Stomach (tissue), 8 donors: ENCODE measurements at regions not wholly inside any gene's neighbourhood (a gene's known extent, or its start where the extent isn't known, plus 50 kb on each side); places are given as distances from the start of the nearest gene placed in this dataset.
"Not testable (repeated sequence)": the region's sequence is repeated elsewhere in the genome, so short reads cannot be mapped to it uniquely, and the experiment has no call there.

Experiments used
- DNase-seq, 2 donors: peaks; one replicate each; pipeline versions ENCODE4 v3.0.0 to v3.0.0-alpha.2; 2013 to 2019
- H3K27ac ChIP-seq, 5 donors: fragments of 200-600 bp in 4 of 5; sonication (generic) in 4 of 5; one replicate each; pipeline ENCODE4 v1.5.1; 2013 to 2019; ENCODE audit warnings: mild to moderate bottlenecking in 1 of 5, moderate library complexity in 1 of 5
- H3K27me3 ChIP-seq, 3 donors: fragments of 200-600 bp; sonication (generic); one replicate each; pipeline ENCODE4 v1.5.1; 2017 to 2019; ENCODE audit warnings: mixed run types in 1 of 3
- H3K36me3 ChIP-seq, 4 donors: fragments of 200-600 bp; sonication (generic); 1 replicate in 3 of 4; 2 replicates in 1 of 4; pipeline ENCODE4 v1.5.1; 2016 to 2019
- H3K4me1 ChIP-seq, 4 donors: fragments of 200-600 bp; sonication (generic); one replicate each; pipeline ENCODE4 v1.5.1; 2016 to 2019
- H3K4me3 ChIP-seq, 4 donors: fragments of 200-600 bp; sonication (generic) in 3 of 4; one replicate each; pipeline ENCODE4 v1.5.1; 2016 to 2019; ENCODE audit warnings: mild to moderate bottlenecking in 1 of 4
- H3K9me3 ChIP-seq, 4 donors: fragments of 200-600 bp; sonication (generic); one replicate each; pipeline ENCODE4 v1.5.1; 2016 to 2019
- EP300 ChIP-seq: sonication (generic); formaldehyde crosslinking; IDR thresholded peaks from one replicate; pipeline ENCODE4 v1.6.1; 2017; ENCODE audit warnings: antibody characterized with exemption
- POLR2A ChIP-seq, 4 donors: fragments of 450-650 bp; IDR thresholded peaks; one replicate each; pipeline ENCODE4 v1.6.1; 2016; ENCODE audit warnings: antibody characterized with exemption in 4 of 4, control low read depth in 2 of 4, mild to moderate bottlenecking in 1 of 4, moderate library complexity in 1 of 4
- POLR2AphosphoS5 ChIP-seq, 3 donors: sonication (generic); formaldehyde crosslinking; IDR thresholded peaks; one replicate each; pipeline ENCODE4 v1.6.1; 2016; ENCODE audit warnings: antibody characterized with exemption in 3 of 3
- WGBS, 5 donors: extraction: QIAGEN DNeasy Blood & Tissue Kit in 3 of 5; methylation state at CpG; one replicate each; pipeline versions ENCODE4 v1.1.5 to v1.1.7; 2013 to 2018; 5-methylcytosine and 5-hydroxymethylcytosine counted together
- intact Hi-C: fragments of 100-400 bp; cut with DNase I; formaldehyde crosslinking; loops from one replicate; pipeline ENCODE4 v1.15.1; 2023; ENCODE audit warnings: low total_unique reads
- TF ChIP-seq, protein P1 (sequence below), 7 experiments: fragments of 450-650 bp in 4 of 7; fragments of 200-600 bp in 3 of 7; sonication (generic) in 3 of 7; IDR thresholded peaks; one replicate each; pipeline ENCODE4 v1.5.1; 2016 to 2019; ENCODE audit warnings: antibody characterized with exemption in 7 of 7, control low read depth in 2 of 7, mild to moderate bottlenecking in 1 of 7
- donor health status: healthy with polysubstance abuse.
- donor health status: Bipolar disorder and iron deficiency.
- donor health status: healthy.

DNA sequence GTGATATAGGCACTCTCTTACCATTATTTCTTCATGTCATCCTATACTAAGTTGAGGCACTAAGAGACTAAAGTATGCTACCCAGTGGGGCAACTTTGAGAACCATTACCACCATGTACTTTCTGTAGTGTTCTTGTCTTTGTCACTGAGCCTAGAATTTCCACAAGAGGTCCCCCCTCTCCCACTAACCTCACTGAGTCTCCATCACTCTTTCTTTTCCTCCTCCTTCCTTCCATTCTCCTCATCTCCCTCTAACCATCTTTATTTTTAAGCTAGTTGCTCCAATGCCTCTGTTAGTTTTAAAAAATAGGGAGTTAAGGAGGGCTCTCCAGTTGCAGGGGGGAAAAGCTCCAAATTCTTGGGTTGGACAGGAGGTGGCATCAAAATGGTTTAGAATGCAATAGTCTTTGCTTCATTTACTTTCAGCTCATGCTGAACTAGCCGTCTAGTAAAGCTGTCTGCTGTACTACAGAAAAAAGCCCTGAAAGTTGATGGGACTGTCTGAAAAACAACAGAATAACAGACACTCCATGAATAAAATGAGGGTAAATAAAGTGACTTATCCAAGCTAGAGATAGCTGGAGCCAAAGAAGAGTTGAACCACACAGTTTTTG, 85.1 kb upstream of the MYRIP start:
- TF ChIP-seq, protein P1, sequence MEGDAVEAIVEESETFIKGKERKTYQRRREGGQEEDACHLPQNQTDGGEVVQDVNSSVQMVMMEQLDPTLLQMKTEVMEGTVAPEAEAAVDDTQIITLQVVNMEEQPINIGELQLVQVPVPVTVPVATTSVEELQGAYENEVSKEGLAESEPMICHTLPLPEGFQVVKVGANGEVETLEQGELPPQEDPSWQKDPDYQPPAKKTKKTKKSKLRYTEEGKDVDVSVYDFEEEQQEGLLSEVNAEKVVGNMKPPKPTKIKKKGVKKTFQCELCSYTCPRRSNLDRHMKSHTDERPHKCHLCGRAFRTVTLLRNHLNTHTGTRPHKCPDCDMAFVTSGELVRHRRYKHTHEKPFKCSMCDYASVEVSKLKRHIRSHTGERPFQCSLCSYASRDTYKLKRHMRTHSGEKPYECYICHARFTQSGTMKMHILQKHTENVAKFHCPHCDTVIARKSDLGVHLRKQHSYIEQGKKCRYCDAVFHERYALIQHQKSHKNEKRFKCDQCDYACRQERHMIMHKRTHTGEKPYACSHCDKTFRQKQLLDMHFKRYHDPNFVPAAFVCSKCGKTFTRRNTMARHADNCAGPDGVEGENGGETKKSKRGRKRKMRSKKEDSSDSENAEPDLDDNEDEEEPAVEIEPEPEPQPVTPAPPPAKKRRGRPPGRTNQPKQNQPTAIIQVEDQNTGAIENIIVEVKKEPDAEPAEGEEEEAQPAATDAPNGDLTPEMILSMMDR (IDR thresholded peaks at IDR 0.05): peak in 4 of 7 experiments; percentile 20 to 65 (median 38)
- TF ChIP-seq POLR2A (IDR thresholded peaks at IDR 0.05): no peak
- Histone ChIP-seq H3K4me3 (no peak overlapping the region), H3K4me1 (no peaks in the 10 kb centered on the region), H3K27me3 (no peaks in the 10 kb centered on the region), H3K9me3 (no peaks in the 10 kb centered on the region), H3K27ac (no peak overlapping the region), H3K36me3 (no peaks in the 10 kb centered on the region)
- DNase-seq: peak in 1 of 2 donors; percentile 21
- intact Hi-C loops: loop anchor here (10.0 kb wide), 1 partner anchor 450 kb away; no protein-coding TSS in a partner anchor
- WGBS, 5 donors: 23 to 32% (median 26%) methylated on average over 1 of the region's 1 CpG

DNA sequence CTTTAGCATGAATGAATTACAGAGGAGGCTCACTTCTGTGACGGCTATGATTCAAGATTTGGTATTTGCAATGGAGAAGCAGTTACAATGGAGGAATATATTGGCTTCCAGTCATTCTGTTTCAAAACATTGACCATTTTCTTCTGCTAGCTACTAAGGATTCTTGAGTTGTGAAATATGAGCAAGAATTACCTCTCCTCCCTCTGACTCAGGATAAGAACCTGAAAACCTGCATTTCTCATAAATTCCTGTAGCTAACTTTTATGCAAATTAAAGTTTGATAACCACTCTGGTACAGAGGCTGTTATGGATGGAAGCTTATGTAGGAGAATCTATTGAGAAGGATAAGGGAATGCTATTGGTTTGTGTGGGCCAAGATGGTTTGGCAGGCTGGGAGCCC, 84.1 kb upstream of the MYRIP start:
- no peaks in the 10 kb centered on the region for H3K4me1 ChIP-seq
- intact Hi-C loops: loop anchor here (10.0 kb wide), 1 partner anchor 449 kb away; no protein-coding TSS in a partner anchor
- WGBS, 5 donors: 83 to 100% (median 97%) methylated on average over 1 of the region's 1 CpG
- no peak for DNase-seq
- H3K4me3 ChIP-seq: no peak overlapping the region
- H3K36me3 ChIP-seq: no peaks in the 10 kb centered on the region
- TF ChIP-seq POLR2A (IDR thresholded peaks at IDR 0.05) (no peak), EP300 (no peak), POLR2AphosphoS5 (IDR thresholded peaks at IDR 0.05) (no peak)
- TF ChIP-seq, protein P1 (IDR thresholded peaks at IDR 0.05): no peak
- H3K9me3 ChIP-seq: no peaks in the 10 kb centered on the region
- no peak overlapping the region for H3K27ac ChIP-seq
- H3K27me3 ChIP-seq: no peaks in the 10 kb centered on the region

DNA sequence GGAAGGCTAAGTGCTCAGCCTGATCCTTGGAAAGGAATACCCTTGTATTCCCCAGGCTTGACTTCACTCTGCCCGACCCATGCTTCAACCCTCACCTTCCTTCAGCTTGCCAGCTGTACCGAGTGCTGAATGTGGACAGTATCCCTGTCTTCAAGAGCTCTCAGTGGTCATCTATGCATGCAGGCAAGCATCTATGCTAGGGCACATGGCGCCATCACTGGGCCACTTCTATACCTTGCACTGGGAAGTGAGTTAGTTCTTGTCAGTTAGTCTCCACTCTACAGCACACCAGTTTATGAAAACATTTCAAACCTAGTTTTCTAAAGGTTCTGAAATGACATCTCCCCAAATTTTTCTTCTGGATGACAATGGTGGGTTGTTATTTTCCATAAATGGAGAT, 82.0 kb upstream of the MYRIP start:
- intact Hi-C loops: loop anchor here (10.0 kb wide), 1 partner anchor 447 kb away; no protein-coding TSS in a partner anchor
- Histone ChIP-seq H3K4me3 (no peak overlapping the region), H3K9me3 (no peaks in the 10 kb centered on the region), H3K27me3 (no peaks in the 10 kb centered on the region), H3K4me1 (no peaks in the 10 kb centered on the region), H3K27ac (no peak overlapping the region), H3K36me3 (no peaks in the 10 kb centered on the region)
- 59 to 80% (median 72%) methylated on average over 3 of the region's 3 CpGs for WGBS, 5 donors
- TF ChIP-seq POLR2A (IDR thresholded peaks at IDR 0.05) (no peak), EP300 (no peak), POLR2AphosphoS5 (IDR thresholded peaks at IDR 0.05) (no peak)
- TF ChIP-seq, protein P1 (IDR thresholded peaks at IDR 0.05): no peak
- DNase-seq: no peak

DNA sequence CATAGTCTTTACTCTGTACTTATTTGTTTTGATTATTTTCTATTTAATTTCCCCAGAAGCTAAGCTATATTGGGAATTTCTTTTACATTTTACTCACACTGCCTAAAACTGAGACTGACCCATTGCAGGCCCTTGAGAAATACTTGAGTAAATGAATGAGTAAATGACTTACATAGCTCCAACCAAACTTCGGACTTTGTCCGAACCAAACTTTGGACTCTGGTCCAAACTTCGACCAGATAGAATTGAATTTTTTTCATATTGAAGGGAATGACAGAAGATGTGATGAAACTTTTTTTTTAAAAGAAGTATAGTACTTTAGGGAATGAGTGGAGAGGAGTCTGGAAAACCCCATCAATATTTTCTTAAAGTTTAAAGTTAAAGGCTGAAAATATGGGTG, 75.6 kb upstream of the MYRIP start:
- TF ChIP-seq, protein P1 (IDR thresholded peaks at IDR 0.05): no peak
- TF ChIP-seq POLR2AphosphoS5 (IDR thresholded peaks at IDR 0.05): no peak
- TF ChIP-seq POLR2A (IDR thresholded peaks at IDR 0.05): no peak
- no peak for TF ChIP-seq EP300
- intact Hi-C loops: no loop called here
- no peak overlapping the region for H3K4me3 ChIP-seq
- no peaks in the 10 kb centered on the region for H3K36me3 ChIP-seq
- H3K27me3 ChIP-seq: no peaks in the 10 kb centered on the region
- H3K27ac ChIP-seq: no peak overlapping the region
- DNase-seq: no peak
- no peaks in the 10 kb centered on the region for H3K4me1 ChIP-seq
- H3K9me3 ChIP-seq: no peaks in the 10 kb centered on the region
- WGBS, 5 donors: 87 to 95% (median 93%) methylated on average over 3 of the region's 3 CpGs

DNA sequence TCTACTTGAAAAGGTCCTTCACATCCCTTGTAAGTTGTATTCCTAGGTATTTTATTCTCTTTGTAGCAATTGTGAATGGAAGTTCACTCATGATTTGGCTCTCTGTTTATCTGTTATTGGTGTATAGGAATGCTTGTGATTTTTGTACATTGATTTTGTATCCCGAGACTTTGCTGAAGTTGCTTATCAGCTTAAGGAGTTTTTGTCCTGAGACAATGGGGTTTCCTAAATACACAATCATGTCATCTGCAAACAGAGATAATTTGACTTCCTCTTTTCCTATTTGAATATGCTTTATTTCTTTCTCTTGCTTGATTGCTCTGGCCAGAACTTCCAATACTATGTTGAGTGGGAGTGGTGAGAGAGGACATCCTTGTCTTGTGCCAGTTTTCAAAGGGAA, 69.8 kb upstream of the MYRIP start:
- DNase-seq, H3K27ac ChIP-seq, H3K4me3 ChIP-seq, H3K27me3 ChIP-seq, intact Hi-C loops, H3K9me3 ChIP-seq, H3K36me3 ChIP-seq, H3K4me1 ChIP-seq: not testable (repeated sequence)
- 18 to 57% (median 48%) methylated on average over 1 of the region's 1 CpG for WGBS, 5 donors
